ENCODE measurements at regions not wholly inside any gene's neighbourhood (a gene's known extent, or its start where the extent isn't known, plus 50 kb on each side); places are given as distances from the start of the nearest gene placed in this dataset.

DNA sequence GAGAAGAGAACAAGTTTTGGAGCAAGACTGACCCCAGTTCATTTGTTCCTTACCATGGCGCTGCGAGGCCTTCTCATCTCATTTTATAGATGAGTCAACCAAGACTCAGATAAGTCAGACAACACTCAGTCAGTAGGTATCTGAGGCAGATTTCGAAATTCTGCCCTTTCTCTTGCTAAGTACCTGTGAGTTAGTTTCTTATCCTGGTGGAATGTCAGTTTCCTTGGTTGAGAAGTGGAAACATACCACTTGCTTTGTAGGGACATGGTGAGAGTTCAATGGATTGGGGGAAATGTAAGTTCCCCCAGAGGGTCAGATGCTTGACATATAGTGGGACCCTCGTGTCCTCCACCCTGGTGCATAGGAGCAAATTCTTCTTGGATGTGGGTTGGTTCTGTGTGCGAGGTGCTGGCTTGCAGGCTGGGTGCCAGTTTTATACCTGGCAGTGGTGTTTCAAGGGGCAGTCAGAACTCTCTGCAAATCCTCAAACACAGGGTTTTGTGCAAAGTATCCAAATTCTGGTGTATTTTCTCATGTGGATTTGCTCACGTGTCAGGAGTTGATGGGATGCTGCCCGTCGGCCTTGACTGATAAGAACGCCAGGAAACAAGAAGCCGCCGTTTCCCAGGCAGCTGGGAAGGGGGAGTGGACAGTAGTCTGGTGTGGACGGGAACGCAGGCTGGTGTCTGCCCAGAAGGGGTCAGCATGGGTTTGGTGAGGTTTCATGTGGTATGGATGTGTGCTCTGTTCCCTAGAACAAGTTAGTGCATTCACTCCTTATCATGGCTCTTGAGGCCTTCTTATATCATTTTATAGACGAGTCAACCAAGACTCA is 61.1 kb upstream of the CIBAR2 start:
- DNase-seq (peak; percentile 97), ATAC-seq (ENCODE audit: low read depth) (peak; percentile 10)
- H3K9me3 ChIP-seq (ENCODE audit: control insufficient read depth, insufficient read depth, low read length) = no peaks in the 10 kb centered on the region
- peak overlapping the region; percentile 99 for H3K14ac ChIP-seq (replicated peaks; ENCODE audit: low read depth, low read length)
- H3K27me3 ChIP-seq (ENCODE audit: control insufficient read depth, insufficient read depth, low read length) = no peaks in the 10 kb centered on the region
- H3K23ac ChIP-seq (ENCODE audit: low read depth, low read length) = peak overlapping the region; percentile 100
- peak overlapping the region; percentile 77 for H3K56ac ChIP-seq (ENCODE audit: extremely low read depth, insufficient read depth, low read length)
- peak overlapping the region; percentile 93 for H2BK20ac ChIP-seq (ENCODE audit: low read depth, low read length)
- WGBS, 2 experiments (ENCODE audit: extremely low coverage in 2 of 2, insufficient read length in 1 of 2) = 0% methylated on average over 7 of the region's 14 CpGs; no CpG with 5 or more reads in 1 of the 2 experiments
- H4K20me1 ChIP-seq (ENCODE audit: insufficient read depth, low read length) = peaks cover 54% of the 10 kb centered on the region
- H2BK15ac ChIP-seq (ENCODE audit: low read depth, low read length) = peak overlapping the region; percentile 75; the same call in 2 of the 3 replicates
- peak overlapping the region; percentile 84 for H3K9ac ChIP-seq (ENCODE audit: low read depth, low read length)
- BruUV-seq (replicated peaks) = no TSS peak
- ChIA-PET CTCF (interaction anchor here (0.5 to 3.2 kb wide), 11 partner anchors 11 to 436 kb away, joined by 3 to 13 read pairs (median 4); partner anchors contain the start of gene CIBAR2), POLR2A (ENCODE audit: unreplicated experiment) (no interaction called here)
- peak overlapping the region; percentile 88 for H2BK5ac ChIP-seq (ENCODE audit: low read depth, low read length, poor library complexity, severe bottlenecking)
- dilution Hi-C loops (cut with HindIII; ENCODE audit: low sequenced_read_pairs, unreplicated experiment) = no loop called here
- peak overlapping the region; percentile 99 for H2AK5ac ChIP-seq (ENCODE audit: low read depth, low read length)
- intact Hi-C loops (cut with micrococcal nuclease) = loop anchor here (1.0 to 5.0 kb wide), 4 partner anchors 31 to 63 kb away; no protein-coding TSS in a partner anchor
- H3K4ac ChIP-seq (ENCODE audit: low read depth, low read length) = peak overlapping the region; percentile 89
- peak; percentile 67 for TF ChIP-seq BHLHE40 (IDR thresholded peaks at IDR 0.05; ENCODE audit: low read depth, low read length)
- TF ChIP-seq, protein P1, sequence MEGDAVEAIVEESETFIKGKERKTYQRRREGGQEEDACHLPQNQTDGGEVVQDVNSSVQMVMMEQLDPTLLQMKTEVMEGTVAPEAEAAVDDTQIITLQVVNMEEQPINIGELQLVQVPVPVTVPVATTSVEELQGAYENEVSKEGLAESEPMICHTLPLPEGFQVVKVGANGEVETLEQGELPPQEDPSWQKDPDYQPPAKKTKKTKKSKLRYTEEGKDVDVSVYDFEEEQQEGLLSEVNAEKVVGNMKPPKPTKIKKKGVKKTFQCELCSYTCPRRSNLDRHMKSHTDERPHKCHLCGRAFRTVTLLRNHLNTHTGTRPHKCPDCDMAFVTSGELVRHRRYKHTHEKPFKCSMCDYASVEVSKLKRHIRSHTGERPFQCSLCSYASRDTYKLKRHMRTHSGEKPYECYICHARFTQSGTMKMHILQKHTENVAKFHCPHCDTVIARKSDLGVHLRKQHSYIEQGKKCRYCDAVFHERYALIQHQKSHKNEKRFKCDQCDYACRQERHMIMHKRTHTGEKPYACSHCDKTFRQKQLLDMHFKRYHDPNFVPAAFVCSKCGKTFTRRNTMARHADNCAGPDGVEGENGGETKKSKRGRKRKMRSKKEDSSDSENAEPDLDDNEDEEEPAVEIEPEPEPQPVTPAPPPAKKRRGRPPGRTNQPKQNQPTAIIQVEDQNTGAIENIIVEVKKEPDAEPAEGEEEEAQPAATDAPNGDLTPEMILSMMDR (conservative IDR thresholded peaks at IDR 0.05; ENCODE audit: low read depth, low read length) = peak; percentile 54
- TF ChIP-seq RFX5 (IDR thresholded peaks at IDR 0.05; ENCODE audit: low read depth, low read length) = no peak
- TF ChIP-seq POLR2A (IDR thresholded peaks at IDR 0.05; ENCODE audit: low read depth, low read length) = peak; percentile 44
- peak; percentile 97 for TF ChIP-seq CEBPB (IDR thresholded peaks at IDR 0.05; ENCODE audit: low read depth, low read length)
- no peak for TF ChIP-seq CHD1 (IDR thresholded peaks at IDR 0.05; ENCODE audit: low read depth, low read length)
- TF ChIP-seq RAD21 (IDR thresholded peaks at IDR 0.05; ENCODE audit: low read length) = peak; percentile 58
- TF ChIP-seq SMC3 (IDR thresholded peaks at IDR 0.05; ENCODE audit: low read depth, low read length) = peak; percentile 36
- TF ChIP-seq, protein P2, sequence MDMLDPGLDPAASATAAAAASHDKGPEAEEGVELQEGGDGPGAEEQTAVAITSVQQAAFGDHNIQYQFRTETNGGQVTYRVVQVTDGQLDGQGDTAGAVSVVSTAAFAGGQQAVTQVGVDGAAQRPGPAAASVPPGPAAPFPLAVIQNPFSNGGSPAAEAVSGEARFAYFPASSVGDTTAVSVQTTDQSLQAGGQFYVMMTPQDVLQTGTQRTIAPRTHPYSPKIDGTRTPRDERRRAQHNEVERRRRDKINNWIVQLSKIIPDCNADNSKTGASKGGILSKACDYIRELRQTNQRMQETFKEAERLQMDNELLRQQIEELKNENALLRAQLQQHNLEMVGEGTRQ (IDR thresholded peaks at IDR 0.05; ENCODE audit: low read depth, low read length) = peak; percentile 18; the same call in 1 of the 2 replicates
- peak; percentile 16; the same call in 1 of the 2 replicates for TF ChIP-seq MXI1 (IDR thresholded peaks at IDR 0.05; ENCODE audit: borderline replicate concordance, low read depth, low read length)
- peak; percentile 78 for TF ChIP-seq FOS (IDR thresholded peaks at IDR 0.05; ENCODE audit: low read depth, low read length)
- TF ChIP-seq NFE2L2 (IDR thresholded peaks at IDR 0.05; ENCODE audit: low read depth, low read length) = no peak
- peak overlapping the region; percentile 97 for H2AK9ac ChIP-seq (replicated peaks; ENCODE audit: low read depth, low read length, poor library complexity)
- H3K4me1 ChIP-seq (ENCODE audit: control insufficient read depth, insufficient read depth, low read length) = peaks cover 46% of the 10 kb centered on the region
- in situ Hi-C loops (cut with MboI; ENCODE audit: low sequenced_read_pairs) = no loop called here
- peak overlapping the region; percentile 85 for H3K4me2 ChIP-seq (ENCODE audit: low read depth, low read length)
- peak overlapping the region; percentile 51 for H3K4me3 ChIP-seq (ENCODE audit: insufficient read depth, low read depth, low read length)
- H3K9me1 ChIP-seq (ENCODE audit: insufficient read depth, low read length) = peaks cover 9% of the 10 kb centered on the region
- H4K8ac ChIP-seq (ENCODE audit: low read depth in 2 of 2, low read length in 2 of 2) = peak overlapping the region; percentile 83 to 94
- H4K5ac ChIP-seq (ENCODE audit: low read depth, low read length) = peak overlapping the region; percentile 39
- peak overlapping the region; percentile 93 for H2BK120ac ChIP-seq (ENCODE audit: low read depth, low read length)
- H4K91ac ChIP-seq (ENCODE audit: insufficient read depth, low read depth, low read length) = peak overlapping the region; percentile 96
- H2AFZ ChIP-seq (replicated peaks; ENCODE audit: low read length, poor library complexity) = peak overlapping the region; percentile 85
- peak overlapping the region; percentile 81 for H3K27ac ChIP-seq (ENCODE audit: insufficient read depth, low read length)
- peak overlapping the region; percentile 56 for H3K18ac ChIP-seq (ENCODE audit: low read depth, low read length)
- peaks cover 3 to 79% of the 10 kb centered on the region in 2 experiments; a peak in 3 of 4 replicates for H3K79me1 ChIP-seq (ENCODE audit: low read depth in 1 of 2, low read length in 2 of 2)
- peaks cover 10% of the 10 kb centered on the region; the same call in 1 of the 2 replicates for H3K36me3 ChIP-seq (ENCODE audit: control insufficient read depth, insufficient read depth, low read length)

All from IMR-90 (cell line).